Stomach smooth muscle (tissue), 2 donors: ENCODE measurements at regions not wholly inside any gene's neighbourhood (a gene's known extent, or its start where the extent isn't known, plus 50 kb on each side); places are given as distances from the start of the nearest gene placed in this dataset.

ENCODE experiments used
- H3K27ac ChIP-seq: one replicate; pipeline ENCODE4 v1.7.0; 2013; ENCODE audit warnings: mild to moderate bottlenecking, low read length, inconsistent platforms
- H3K27me3 ChIP-seq, 2 donors: one replicate each; pipeline ENCODE4 v1.7.0; 2013; ENCODE audit warnings: low read length in 2 of 2; ENCODE audit not compliant: insufficient read depth in 2 of 2, control insufficient read depth in 1 of 2
- H3K36me3 ChIP-seq, 2 donors: one replicate each; pipeline ENCODE4 v1.7.0; 2013; ENCODE audit warnings: low read length in 2 of 2; ENCODE audit not compliant: control insufficient read depth in 2 of 2, insufficient read depth in 2 of 2
- H3K4me1 ChIP-seq: one replicate; pipeline ENCODE4 v1.7.0; 2013; ENCODE audit warnings: low read length; ENCODE audit not compliant: control insufficient read depth, insufficient read depth
- H3K4me3 ChIP-seq, 2 donors: one replicate each; pipeline ENCODE4 v1.7.0; 2013; ENCODE audit warnings: low read length in 2 of 2
- H3K9ac ChIP-seq, 2 donors: one replicate each; pipeline ENCODE4 v1.7.0; 2013; ENCODE audit warnings: low read length in 2 of 2, mild to moderate bottlenecking in 1 of 2
- H3K9me3 ChIP-seq, 2 donors: one replicate each; pipeline ENCODE4 v1.7.0; 2013; ENCODE audit warnings: low read length in 2 of 2; ENCODE audit not compliant: control insufficient read depth in 2 of 2
- donor health status: healthy.
- donor health status: Pancreatic carcinoma.

DNA sequence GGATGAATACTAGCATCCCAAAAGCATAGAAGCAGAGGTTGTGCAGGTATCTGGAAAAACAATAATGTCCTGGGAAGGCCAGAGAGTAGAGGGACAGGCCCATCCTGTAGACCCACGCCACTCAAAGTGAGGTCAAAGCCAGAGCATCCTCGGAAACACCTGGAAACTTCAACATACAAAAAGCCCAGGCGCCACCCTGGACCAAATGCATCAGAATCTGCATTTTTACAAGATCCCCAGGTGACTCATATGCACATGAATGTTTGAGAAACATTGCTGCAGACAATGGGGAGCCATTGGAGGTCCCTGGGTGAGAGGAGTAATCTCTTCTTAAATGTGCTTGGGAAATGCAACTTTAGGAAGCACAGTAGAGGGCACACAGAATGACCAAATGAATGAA lies 684.1 kb downstream of the DIAPH3 start:
- no peaks in the 10 kb centered on the region for H3K36me3 ChIP-seq
- H3K9ac ChIP-seq, result no peak overlapping the region
- no peak overlapping the region for H3K4me3 ChIP-seq
- no peak overlapping the region for H3K27ac ChIP-seq
- H3K27me3 ChIP-seq, result no peaks in the 10 kb centered on the region
- peaks cover 7% of the 10 kb centered on the region for H3K4me1 ChIP-seq
- no peaks in the 10 kb centered on the region for H3K9me3 ChIP-seq

DNA sequence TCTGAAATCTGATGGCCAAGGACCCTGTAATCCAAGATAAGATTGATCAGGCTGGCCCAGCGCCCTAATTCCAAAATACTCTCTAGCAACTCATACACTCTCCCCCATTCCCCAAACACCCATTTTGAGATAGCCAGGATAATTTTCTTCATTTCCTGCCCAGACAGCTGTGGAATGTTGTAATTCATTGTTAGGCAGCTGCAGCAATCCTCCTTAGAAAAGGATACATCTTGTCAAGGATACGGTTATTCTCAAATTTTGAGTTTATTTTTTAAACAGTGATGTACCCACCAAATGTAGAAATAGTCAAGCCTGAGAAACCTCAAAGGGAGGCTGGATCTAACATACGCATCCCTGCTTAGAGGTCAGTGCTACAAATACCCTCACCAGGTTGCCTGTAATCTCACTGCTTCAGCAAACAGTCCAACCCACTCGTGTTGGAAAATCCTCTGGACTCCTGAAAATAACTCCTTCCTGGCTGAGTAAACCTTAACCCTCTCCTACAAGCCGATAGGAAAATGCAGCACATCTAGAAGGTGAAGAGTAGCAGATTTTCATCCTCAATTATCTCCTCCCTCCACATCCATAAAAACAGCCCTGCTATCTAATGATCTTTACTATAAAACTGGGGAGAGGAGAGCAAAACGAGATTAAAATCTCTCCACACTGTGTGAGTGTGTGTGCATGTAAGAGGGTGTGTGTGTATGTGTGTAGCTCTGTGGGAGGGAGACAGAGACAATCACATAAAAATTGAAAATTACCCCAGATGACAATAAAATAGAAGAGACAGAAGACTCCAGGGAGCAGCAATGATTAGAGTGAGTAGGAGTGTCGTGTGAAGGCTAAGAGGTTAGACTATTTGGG lies 683.1 kb downstream of the DIAPH3 start:
- Histone ChIP-seq H3K36me3 (no peaks in the 10 kb centered on the region), H3K27ac (no peak overlapping the region), H3K27me3 (no peaks in the 10 kb centered on the region), H3K4me3 (no peak overlapping the region), H3K9ac (no peak overlapping the region), H3K9me3 (no peaks in the 10 kb centered on the region), H3K4me1 (peaks cover 7% of the 10 kb centered on the region)

- Histone ChIP-seq H3K27ac (no peak overlapping the region), H3K4me1 (peaks cover 7% of the 10 kb centered on the region), H3K27me3 (no peaks in the 10 kb centered on the region), H3K9ac (peak overlapping the region in 1 of 2 donors; percentile 22), H3K36me3 (no peaks in the 10 kb centered on the region), H3K9me3 (no peaks in the 10 kb centered on the region), H3K4me3 (peak overlapping the region; percentile 33 to 41)
These were observed 680.1 kb downstream of the DIAPH3 start for GRCh38 chr13:59483501-59484145.

- no peak overlapping the region for H3K4me3 ChIP-seq
- no peak overlapping the region for H3K27ac ChIP-seq
- H3K9ac ChIP-seq, result no peak overlapping the region
- no peaks in the 10 kb centered on the region for H3K36me3 ChIP-seq
- no peaks in the 10 kb centered on the region for H3K9me3 ChIP-seq
- H3K27me3 ChIP-seq, result no peaks in the 10 kb centered on the region
- H3K4me1 ChIP-seq, result peaks cover 7% of the 10 kb centered on the region
These were observed 675.8 kb downstream of the DIAPH3 start for GRCh38 chr13:59487883-59488282.

DNA sequence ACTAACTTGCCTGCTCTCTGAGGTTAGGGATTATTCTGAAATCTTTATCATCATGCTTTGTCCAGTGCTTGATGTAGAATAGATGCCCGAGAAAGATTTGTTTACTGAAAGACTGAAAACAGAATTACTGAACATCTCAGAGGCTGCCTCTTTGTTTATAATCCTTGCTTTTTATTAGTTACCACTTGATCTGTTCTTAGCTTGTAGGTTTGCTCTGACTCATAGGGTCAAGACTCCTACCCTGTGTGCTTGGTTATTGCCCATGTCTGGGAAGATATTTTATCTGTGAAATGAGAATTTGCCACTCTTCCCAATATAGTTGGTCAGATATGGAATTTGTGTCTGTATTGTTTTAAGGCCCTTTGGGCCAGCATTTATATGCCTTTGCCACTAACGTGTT lies 675.3 kb downstream of the DIAPH3 start:
- Histone ChIP-seq H3K4me1 (peaks cover 7% of the 10 kb centered on the region), H3K27ac (no peak overlapping the region), H3K36me3 (no peaks in the 10 kb centered on the region), H3K9ac (no peak overlapping the region), H3K4me3 (no peak overlapping the region), H3K27me3 (no peaks in the 10 kb centered on the region), H3K9me3 (no peaks in the 10 kb centered on the region)

DNA sequence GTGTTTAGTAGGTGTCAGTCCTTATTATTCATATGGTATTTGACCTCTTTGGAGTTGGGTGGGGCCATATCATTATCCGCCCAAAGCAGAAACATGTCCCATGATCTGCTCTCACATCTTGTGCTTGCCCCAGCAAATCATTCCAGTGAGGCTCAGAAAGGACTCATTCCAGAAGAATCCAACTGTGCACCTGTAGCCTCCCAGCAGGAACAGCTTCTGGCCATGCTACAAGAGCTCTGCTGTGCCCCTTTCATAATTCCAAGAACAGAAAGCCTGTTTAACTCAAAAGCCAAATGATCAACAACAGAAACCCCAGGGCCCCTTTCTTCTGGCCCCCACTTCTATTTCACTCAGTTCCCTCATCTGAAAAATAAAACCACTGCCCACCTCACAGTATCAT lies 673.1 kb downstream of the DIAPH3 start:
- Histone ChIP-seq H3K4me1 (no peaks in the 10 kb centered on the region), H3K9ac (no peak overlapping the region), H3K9me3 (no peaks in the 10 kb centered on the region), H3K27ac (no peak overlapping the region), H3K4me3 (no peak overlapping the region), H3K36me3 (no peaks in the 10 kb centered on the region), H3K27me3 (no peaks in the 10 kb centered on the region)

DNA sequence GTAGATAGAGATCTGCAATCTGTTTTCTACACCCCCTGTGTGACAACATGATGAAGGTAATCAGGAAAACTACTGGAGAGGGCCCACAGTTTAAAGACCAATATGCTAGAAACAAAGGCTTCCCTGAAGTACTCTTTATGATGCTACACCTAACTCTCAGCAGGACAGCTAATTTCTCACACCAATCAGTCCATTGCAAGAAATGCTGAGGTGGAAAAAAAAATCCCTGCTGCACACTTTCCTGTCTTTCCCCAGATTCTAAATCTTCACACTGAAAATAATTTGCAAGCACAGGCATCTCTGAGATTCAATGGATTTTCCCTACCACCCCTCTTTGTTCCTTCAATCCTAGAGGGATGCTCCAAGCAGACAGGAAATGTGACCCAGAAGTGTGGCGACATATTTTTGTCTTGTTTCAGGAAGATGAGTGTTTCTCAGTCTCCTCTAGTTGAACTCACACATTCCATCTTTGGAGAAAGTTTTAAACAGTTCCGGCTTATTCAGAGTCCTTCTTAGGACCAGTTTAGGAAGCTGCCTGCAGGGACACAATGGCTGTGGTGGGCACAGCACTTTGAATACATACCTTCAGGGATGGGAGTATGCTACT lies 671.6 kb downstream of the DIAPH3 start:
- no peak overlapping the region for H3K27ac ChIP-seq

DNA sequence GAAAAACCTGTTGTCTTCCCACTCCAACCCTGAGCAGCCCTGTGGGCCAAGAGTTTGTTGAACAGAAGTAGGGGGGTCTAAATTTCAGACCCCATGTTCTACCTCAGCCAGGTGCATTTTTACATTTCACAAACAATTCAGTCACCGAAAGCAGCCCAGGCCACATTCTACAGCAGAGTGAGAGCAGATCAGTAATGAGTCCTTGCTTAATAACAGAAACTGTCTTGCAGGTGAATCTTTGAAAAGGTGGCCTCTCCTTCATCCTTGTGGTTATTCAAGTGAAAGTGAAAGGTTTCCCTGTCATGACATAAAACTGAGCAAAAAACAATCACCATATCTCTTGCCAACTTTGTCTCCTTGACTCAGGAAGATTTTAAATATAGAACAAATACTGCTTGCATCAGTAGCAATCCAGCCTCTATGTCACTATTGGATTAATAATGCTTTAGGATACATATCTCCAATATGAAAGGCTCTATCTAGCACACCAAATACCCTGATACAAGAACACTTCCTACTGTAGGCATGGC lies 670.2 kb downstream of the DIAPH3 start:
- Histone ChIP-seq H3K27ac (no peak overlapping the region), H3K4me1 (no peaks in the 10 kb centered on the region), H3K9ac (no peak overlapping the region), H3K9me3 (no peaks in the 10 kb centered on the region), H3K27me3 (no peaks in the 10 kb centered on the region), H3K4me3 (no peak overlapping the region), H3K36me3 (no peaks in the 10 kb centered on the region)

More for the DNA sequence above, 671.6 kb downstream of the DIAPH3 start:
- Histone ChIP-seq H3K4me1 (no peaks in the 10 kb centered on the region), H3K9ac (no peak overlapping the region), H3K9me3 (no peaks in the 10 kb centered on the region), H3K4me3 (no peak overlapping the region), H3K36me3 (no peaks in the 10 kb centered on the region), H3K27me3 (no peaks in the 10 kb centered on the region)

DNA sequence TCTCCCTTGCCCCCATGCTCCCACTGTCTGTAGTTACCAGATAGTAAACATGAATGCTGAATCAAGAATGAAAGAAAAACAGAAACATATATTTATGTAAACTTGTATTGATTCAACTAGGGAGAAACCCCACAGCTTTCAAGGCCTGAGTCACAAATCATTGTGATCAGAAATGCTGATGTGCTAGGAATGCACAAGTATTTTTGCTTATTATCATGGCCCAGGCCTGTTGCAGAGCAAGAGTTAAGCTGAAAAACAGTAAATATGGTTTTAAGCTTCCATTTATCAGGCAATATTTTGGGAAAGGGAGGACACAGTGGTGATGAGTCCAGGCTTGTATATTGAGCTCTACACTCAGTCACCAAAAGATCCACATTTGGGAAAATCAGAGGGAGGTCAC lies 669.6 kb downstream of the DIAPH3 start:
- Histone ChIP-seq H3K4me1 (no peaks in the 10 kb centered on the region), H3K27ac (no peak overlapping the region), H3K4me3 (no peak overlapping the region), H3K27me3 (no peaks in the 10 kb centered on the region), H3K9me3 (no peaks in the 10 kb centered on the region), H3K9ac (no peak overlapping the region), H3K36me3 (no peaks in the 10 kb centered on the region)

DNA sequence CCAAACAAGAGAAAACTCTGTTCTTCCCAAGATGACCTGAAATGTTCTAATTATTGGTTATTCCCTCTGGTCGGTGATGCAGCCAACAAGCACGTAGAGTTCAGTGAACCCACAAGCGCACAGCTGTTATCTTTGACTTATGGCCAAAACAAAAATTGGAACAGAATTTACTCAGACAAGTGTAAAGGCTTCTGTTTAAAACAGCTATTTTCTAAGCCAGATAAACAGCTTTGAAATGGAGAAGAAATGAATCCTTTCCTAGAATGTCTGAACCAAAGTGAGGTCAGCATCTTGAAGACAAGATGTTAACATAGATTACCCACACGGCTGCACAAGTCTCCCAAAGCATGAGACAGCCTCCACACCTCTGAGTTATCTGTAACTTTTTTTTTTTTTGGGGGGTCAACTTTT lies 669.2 kb downstream of the DIAPH3 start:
- H3K4me1 ChIP-seq, result no peaks in the 10 kb centered on the region
- H3K27me3 ChIP-seq, result no peaks in the 10 kb centered on the region
- no peaks in the 10 kb centered on the region for H3K9me3 ChIP-seq
- no peak overlapping the region for H3K27ac ChIP-seq
- H3K4me3 ChIP-seq, result no peak overlapping the region
- no peak overlapping the region for H3K9ac ChIP-seq
- no peaks in the 10 kb centered on the region for H3K36me3 ChIP-seq
